ENCODE measurements at regions not wholly inside any gene's neighbourhood (a gene's known extent, or its start where the extent isn't known, plus 50 kb on each side); places are given as distances from the start of the nearest gene placed in this dataset.

- Mint-ChIP-seq H3K36me3 (ENCODE audit: unreplicated experiment) (no peaks in the 10 kb centered on the region), H3K27me3 (ENCODE audit: unreplicated experiment) (peaks cover 1% of the 10 kb centered on the region), H3K9me3 (ENCODE audit: unreplicated experiment) (peaks cover 3% of the 10 kb centered on the region), H3K27ac (ENCODE audit: unreplicated experiment) (no peak overlapping the region), H3K4me1 (ENCODE audit: low read depth, unreplicated experiment) (no peaks in the 10 kb centered on the region), H3K4me3 (ENCODE audit: unreplicated experiment) (no peak overlapping the region)
- no peak for TF ChIP-seq CTCF (IDR thresholded peaks at IDR 0.05; ENCODE audit: partially characterized antibody, unreplicated experiment)
- no peak for DNase-seq
Measured at GRCh38 chr4:27463816-27464215, 603.2 kb downstream of the STIM2 start.

- Mint-ChIP-seq H3K4me3 (ENCODE audit: unreplicated experiment) (no peak overlapping the region), H3K9me3 (ENCODE audit: unreplicated experiment) (peaks cover 2% of the 10 kb centered on the region), H3K36me3 (ENCODE audit: unreplicated experiment) (no peaks in the 10 kb centered on the region), H3K27me3 (ENCODE audit: unreplicated experiment) (peaks cover 6% of the 10 kb centered on the region), H3K27ac (ENCODE audit: unreplicated experiment) (no peak overlapping the region), H3K4me1 (ENCODE audit: low read depth, unreplicated experiment) (no peaks in the 10 kb centered on the region)
- TF ChIP-seq CTCF (IDR thresholded peaks at IDR 0.05; ENCODE audit: partially characterized antibody, unreplicated experiment), result no peak
- no peak for DNase-seq
Measured at GRCh38 chr4:27467351-27467750, 606.7 kb downstream of the STIM2 start.

- no peak for DNase-seq
- H3K4me1 Mint-ChIP-seq (ENCODE audit: low read depth, unreplicated experiment), result no peaks in the 10 kb centered on the region
- no peak overlapping the region for H3K27ac Mint-ChIP-seq (ENCODE audit: unreplicated experiment)
- H3K27me3 Mint-ChIP-seq (ENCODE audit: unreplicated experiment), result peaks cover 6% of the 10 kb centered on the region
- H3K36me3 Mint-ChIP-seq (ENCODE audit: unreplicated experiment), result no peaks in the 10 kb centered on the region
- H3K9me3 Mint-ChIP-seq (ENCODE audit: unreplicated experiment), result no peaks in the 10 kb centered on the region
- no peak overlapping the region for H3K4me3 Mint-ChIP-seq (ENCODE audit: unreplicated experiment)
- no peak for TF ChIP-seq CTCF (IDR thresholded peaks at IDR 0.05; ENCODE audit: partially characterized antibody, unreplicated experiment)
Measured at GRCh38 chr4:27472364-27472763, 611.7 kb downstream of the STIM2 start.

- DNase-seq, result no peak
- Mint-ChIP-seq H3K4me1 (ENCODE audit: low read depth, unreplicated experiment) (no peaks in the 10 kb centered on the region), H3K4me3 (ENCODE audit: unreplicated experiment) (no peak overlapping the region), H3K36me3 (ENCODE audit: unreplicated experiment) (no peaks in the 10 kb centered on the region), H3K27ac (ENCODE audit: unreplicated experiment) (no peak overlapping the region), H3K27me3 (ENCODE audit: unreplicated experiment) (peaks cover 4% of the 10 kb centered on the region), H3K9me3 (ENCODE audit: unreplicated experiment) (no peaks in the 10 kb centered on the region)
- no peak for TF ChIP-seq CTCF (IDR thresholded peaks at IDR 0.05; ENCODE audit: partially characterized antibody, unreplicated experiment)
Measured at GRCh38 chr4:27474691-27475090, 614.0 kb downstream of the STIM2 start.

- Mint-ChIP-seq H3K4me1 (ENCODE audit: low read depth, unreplicated experiment) (no peaks in the 10 kb centered on the region), H3K27me3 (ENCODE audit: unreplicated experiment) (peaks cover 2% of the 10 kb centered on the region), H3K36me3 (ENCODE audit: unreplicated experiment) (no peaks in the 10 kb centered on the region), H3K27ac (ENCODE audit: unreplicated experiment) (no peak overlapping the region), H3K9me3 (ENCODE audit: unreplicated experiment) (no peaks in the 10 kb centered on the region), H3K4me3 (ENCODE audit: unreplicated experiment) (no peak overlapping the region)
- no peak for TF ChIP-seq CTCF (IDR thresholded peaks at IDR 0.05; ENCODE audit: partially characterized antibody, unreplicated experiment)
- no peak for DNase-seq
Measured at GRCh38 chr4:27484216-27484615, 623.6 kb downstream of the STIM2 start.

All from glutamatergic neuron (in vitro differentiated cells).